GM12878 (cell line): ENCODE measurements at regions not wholly inside any gene's neighbourhood (a gene's known extent, or its start where the extent isn't known, plus 50 kb on each side); places are given as distances from the start of the nearest gene placed in this dataset.

Experiments used
- EP300 ChIP-seq, 2 experiments: fragments of 150-350 bp in 1 of 2; IDR thresholded peaks; 2 replicates each; pipeline ENCODE4 v1.6.1; 2011 to 2012; ENCODE audit warnings: low read depth in 2 of 2, low read length in 2 of 2, borderline replicate concordance in 1 of 2, improper control_type of control experiment in 1 of 2, inconsistent platforms in 1 of 2; ENCODE audit not compliant: control insufficient read depth in 1 of 2
- IRF3 ChIP-seq: fragments of 450-650 bp; IDR thresholded peaks from 2 replicates; pipeline ENCODE4 v1.6.1; 2014; ENCODE audit warnings: mild to moderate bottlenecking
- NFYB ChIP-seq: IDR thresholded peaks from 2 replicates; pipeline ENCODE4 v1.6.1; 2011; ENCODE audit warnings: low read depth, mild to moderate bottlenecking, low read length, improper control_type of control experiment, moderate library complexity; ENCODE audit not compliant: insufficient read depth
- PKNOX1 ChIP-seq: fragments of 450-650 bp; IDR thresholded peaks from 2 replicates; pipeline ENCODE4 v1.6.1; 2016; ENCODE audit warnings: mild to moderate bottlenecking
- POLR2AphosphoS5 ChIP-seq: IDR thresholded peaks from 2 replicates; pipeline ENCODE4 v1.6.1; 2011; ENCODE audit warnings: mild to moderate bottlenecking, low read length, inconsistent platforms
- SPI1 ChIP-seq: IDR thresholded peaks from 2 replicates; pipeline ENCODE4 v1.6.1; 2011; ENCODE audit warnings: low read depth, mild to moderate bottlenecking, low read length, moderate library complexity, borderline replicate concordance; ENCODE audit not compliant: insufficient read depth
- STAT1 ChIP-seq: fragments of 450-650 bp; conservative IDR thresholded peaks from 2 replicates; pipeline ENCODE4 v1.6.1; 2014; ENCODE audit warnings: antibody characterized with exemption, mild to moderate bottlenecking
- SUPT20H ChIP-seq: IDR thresholded peaks from 2 replicates; pipeline ENCODE4 v1.6.1; 2011; ENCODE audit warnings: low read depth, mild to moderate bottlenecking, low read length, moderate library complexity, borderline replicate concordance; ENCODE audit not compliant: control insufficient read depth
- TCF7 ChIP-seq: IDR thresholded peaks from 2 replicates; pipeline ENCODE4 v1.6.1; 2014; ENCODE audit warnings: antibody characterized with exemption, borderline replicate concordance
- ZNF274 ChIP-seq: IDR thresholded peaks from one replicate; pipeline ENCODE4 v1.8.0; 2011; ENCODE audit not compliant: insufficient read length, insufficient read depth
- TF ChIP-seq, protein P1 (sequence below): fragments of 450-650 bp; IDR thresholded peaks from 2 replicates; pipeline ENCODE4 v1.6.1; 2017; ENCODE audit warnings: mild to moderate bottlenecking
- TF ChIP-seq, protein P2 (sequence below): IDR thresholded peaks from 2 replicates; pipeline ENCODE4 v1.6.1; 2012; ENCODE audit warnings: low read depth, low read length, improper control_type of control experiment

GRCh38 chr5:9852671-9853070 is 222.5 kb upstream of the TAS2R1 start (continued):
- TF ChIP-seq STAT1 (no peak), POLR2AphosphoS5 (no peak), ZNF274 (no peak), IRF3 (no peak), SUPT20H (no peak), PKNOX1 (no peak), SPI1 (no peak), EP300 (IDR thresholded peaks at IDR 0.05; ENCODE audit: borderline replicate concordance in 1 of 2, control insufficient read depth in 1 of 2, low read depth in 2 of 2, low read length in 2 of 2) (no peak), TCF7 (no peak), NFYB (no peak)
- TF ChIP-seq, protein P1, sequence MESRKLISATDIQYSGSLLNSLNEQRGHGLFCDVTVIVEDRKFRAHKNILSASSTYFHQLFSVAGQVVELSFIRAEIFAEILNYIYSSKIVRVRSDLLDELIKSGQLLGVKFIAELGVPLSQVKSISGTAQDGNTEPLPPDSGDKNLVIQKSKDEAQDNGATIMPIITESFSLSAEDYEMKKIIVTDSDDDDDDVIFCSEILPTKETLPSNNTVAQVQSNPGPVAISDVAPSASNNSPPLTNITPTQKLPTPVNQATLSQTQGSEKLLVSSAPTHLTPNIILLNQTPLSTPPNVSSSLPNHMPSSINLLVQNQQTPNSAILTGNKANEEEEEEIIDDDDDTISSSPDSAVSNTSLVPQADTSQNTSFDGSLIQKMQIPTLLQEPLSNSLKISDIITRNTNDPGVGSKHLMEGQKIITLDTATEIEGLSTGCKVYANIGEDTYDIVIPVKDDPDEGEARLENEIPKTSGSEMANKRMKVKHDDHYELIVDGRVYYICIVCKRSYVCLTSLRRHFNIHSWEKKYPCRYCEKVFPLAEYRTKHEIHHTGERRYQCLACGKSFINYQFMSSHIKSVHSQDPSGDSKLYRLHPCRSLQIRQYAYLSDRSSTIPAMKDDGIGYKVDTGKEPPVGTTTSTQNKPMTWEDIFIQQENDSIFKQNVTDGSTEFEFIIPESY: no peak
- TF ChIP-seq, protein P2, sequence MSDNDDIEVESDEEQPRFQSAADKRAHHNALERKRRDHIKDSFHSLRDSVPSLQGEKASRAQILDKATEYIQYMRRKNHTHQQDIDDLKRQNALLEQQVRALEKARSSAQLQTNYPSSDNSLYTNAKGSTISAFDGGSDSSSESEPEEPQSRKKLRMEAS: no peak
